ENCODE measurements at regions not wholly inside any gene's neighbourhood (a gene's known extent, or its start where the extent isn't known, plus 50 kb on each side); places are given as distances from the start of the nearest gene placed in this dataset.

- TF ChIP-seq CTCF (IDR thresholded peaks at IDR 0.05 in 2 of 3, conservative IDR thresholded peaks at IDR 0.05 in 1 of 3; ENCODE audit: borderline replicate concordance in 1 of 3, insufficient read depth in 1 of 3, low read depth in 2 of 3, low read length in 2 of 3) (no peak), RAD21 (IDR thresholded peaks at IDR 0.05; ENCODE audit: low read depth) (no peak), REST (IDR thresholded peaks at IDR 0.05; ENCODE audit: low read depth) (no peak), ZNF274 (IDR thresholded peaks at IDR 0.05; ENCODE audit: low read depth, low read length) (no peak)
Observed at GRCh38 chr11:107272561-107272960, 185.1 kb downstream of the CWF19L2 start.
